Left ventricle myocardium superior (tissue), 1 donor: ENCODE measurements at regions not wholly inside any gene's neighbourhood (a gene's known extent, or its start where the extent isn't known, plus 50 kb on each side); places are given as distances from the start of the nearest gene placed in this dataset.
"Not testable (repeated sequence)": the region's sequence is repeated elsewhere in the genome, so short reads cannot be mapped to it uniquely, and the experiment has no call there.

Source experiments
- ATAC-seq: fragments of 200-7000 bp; cut with Tn5 transposase; one replicate; pipeline ENCODE4 v1.9.1; 2020; ENCODE audit warnings: mild to moderate bottlenecking, moderate library complexity
- DNase-seq: peaks from one replicate; pipeline ENCODE4 v3.0.0-alpha.2; 2020
- intact Hi-C: fragments of 100-400 bp; cut with micrococcal nuclease; formaldehyde crosslinking; loops from one replicate; pipeline ENCODE4 v1.11.0; 2022
- donor health status: DM: no; HTN: yes; CAD: no; lungs with severe emphysema.

- intact Hi-C loops: no loop called here
- DNase-seq: no peak
Measured at GRCh38 chr3:145457825-145458552, 703.0 kb downstream of the PLOD2 start.

GRCh38 chr3:145459681-145460080 is 701.3 kb downstream of the PLOD2 start:
- ATAC-seq, intact Hi-C loops, DNase-seq: not testable (repeated sequence)

More at GRCh38 chr3:145457825-145458552, 703.0 kb downstream of the PLOD2 start:
- no peak for ATAC-seq

GRCh38 chr3:145471976-145472375 is 689.0 kb downstream of the PLOD2 start:
- no peak for ATAC-seq
- intact Hi-C loops: no loop called here
- DNase-seq: no peak

GRCh38 chr3:145482735-145483134 is 678.2 kb downstream of the PLOD2 start:
- DNase-seq, intact Hi-C loops, ATAC-seq: not testable (repeated sequence)

- DNase-seq (no peak), ATAC-seq (no peak)
- intact Hi-C loops: no loop called here
Measured at GRCh38 chr3:145483992-145484391, 677.0 kb downstream of the PLOD2 start.

GRCh38 chr3:145489011-145489410 is 672.0 kb downstream of the PLOD2 start:
- intact Hi-C loops: no loop called here
- ATAC-seq (no peak), DNase-seq (no peak)

GRCh38 chr3:145490088-145491048 is 670.6 kb downstream of the PLOD2 start:
- intact Hi-C loops: no loop called here
- ATAC-seq: peak; percentile 91
- no peak for DNase-seq

- no peak for DNase-seq
- no peak for ATAC-seq
- intact Hi-C loops: no loop called here
Measured at GRCh38 chr3:145492456-145492855, 668.5 kb downstream of the PLOD2 start.

GRCh38 chr3:145517416-145517815 is 643.6 kb downstream of the PLOD2 start:
- intact Hi-C loops, DNase-seq, ATAC-seq: not testable (repeated sequence)

- no peak for ATAC-seq
- intact Hi-C loops: no loop called here
- no peak for DNase-seq
Measured at GRCh38 chr3:145518639-145519038, 642.3 kb downstream of the PLOD2 start.

GRCh38 chr3:145519398-145520047 is 641.5 kb downstream of the PLOD2 start:
- intact Hi-C loops: no loop called here
- no peak for DNase-seq
- no peak for ATAC-seq

GRCh38 chr3:145522179-145522578 is 638.8 kb downstream of the PLOD2 start:
- DNase-seq (no peak), ATAC-seq (no peak)
- intact Hi-C loops: no loop called here

GRCh38 chr3:145522893-145523651 is 637.9 kb downstream of the PLOD2 start:
- DNase-seq: peak; percentile 23
- peak; percentile 75 for ATAC-seq
- intact Hi-C loops: no loop called here

- ATAC-seq: peak; percentile 97
Measured at GRCh38 chr3:145531548-145531947, 629.4 kb downstream of the PLOD2 start.

GRCh38 chr3:145533696-145534095 is 627.3 kb downstream of the PLOD2 start:
- ATAC-seq (no peak), DNase-seq (no peak)
- intact Hi-C loops: no loop called here

More at GRCh38 chr3:145531548-145531947, 629.4 kb downstream of the PLOD2 start:
- no peak for DNase-seq
- intact Hi-C loops: no loop called here

GRCh38 chr3:145536461-145536860 is 624.5 kb downstream of the PLOD2 start:
- no peak for DNase-seq
- intact Hi-C loops: no loop called here
- no peak for ATAC-seq

- intact Hi-C loops: no loop called here
- ATAC-seq (no peak), DNase-seq (no peak)
Measured at GRCh38 chr3:145550522-145550921, 610.5 kb downstream of the PLOD2 start.

GRCh38 chr3:145557405-145557804 is 603.6 kb downstream of the PLOD2 start:
- DNase-seq (no peak), ATAC-seq (peak; percentile 73)
- intact Hi-C loops: no loop called here

- intact Hi-C loops: no loop called here
- no peak for DNase-seq
- no peak for ATAC-seq
Measured at GRCh38 chr3:145578471-145578870, 582.5 kb downstream of the PLOD2 start.
